Type B pancreatic cell (in vitro differentiated cells): ENCODE measurements at regions not wholly inside any gene's neighbourhood (a gene's known extent, or its start where the extent isn't known, plus 50 kb on each side); places are given as distances from the start of the nearest gene placed in this dataset.

Experiments used
- DNase-seq: peaks from one replicate; pipeline ENCODE4 v3.0.0; 2021; ENCODE audit warnings: mixed read lengths; ENCODE audit not compliant: unreplicated experiment; ENCODE audit errors: extremely low spot score
- H3K27ac Mint-ChIP-seq: 2 replicates; pipeline ENCODE4 v1.8.0; 2021; ENCODE audit warnings: mild to moderate bottlenecking, mixed read lengths
- H3K27me3 Mint-ChIP-seq: 2 replicates; pipeline ENCODE4 v1.8.0; 2021; ENCODE audit warnings: mixed read lengths
- H3K36me3 Mint-ChIP-seq: 2 replicates; pipeline ENCODE4 v1.8.0; 2021; ENCODE audit warnings: mixed read lengths
- H3K4me1 Mint-ChIP-seq: one replicate; pipeline ENCODE4 v1.8.0; 2021; ENCODE audit warnings: mixed read lengths; ENCODE audit not compliant: unreplicated experiment
- H3K4me3 Mint-ChIP-seq: 2 replicates; pipeline ENCODE4 v1.8.0; 2021; ENCODE audit warnings: mild to moderate bottlenecking, mixed read lengths
- H3K9me3 Mint-ChIP-seq: 2 replicates; pipeline ENCODE4 v1.8.0; 2021; ENCODE audit warnings: mixed read lengths
- CTCF ChIP-seq: fragments of 200-600 bp; sonication (generic); conservative IDR thresholded peaks from 2 replicates; pipeline ENCODE4 v1.5.0; 2021; ENCODE audit warnings: antibody characterized with exemption, mild to moderate bottlenecking

GRCh38 chr2:160674146-160674750, 180.6 kb upstream of the RBMS1 start:
- TF ChIP-seq CTCF, result no peak
- Mint-ChIP-seq H3K4me3 (no peak overlapping the region), H3K27ac (no peak overlapping the region), H3K36me3 (no peaks in the 10 kb centered on the region), H3K9me3 (peaks cover 10% of the 10 kb centered on the region), H3K27me3 (no peaks in the 10 kb centered on the region), H3K4me1 (no peaks in the 10 kb centered on the region)
- DNase-seq, result no peak

- Mint-ChIP-seq H3K4me3 (no peak overlapping the region), H3K27me3 (no peaks in the 10 kb centered on the region), H3K36me3 (no peaks in the 10 kb centered on the region), H3K4me1 (no peaks in the 10 kb centered on the region), H3K27ac (no peak overlapping the region), H3K9me3 (peaks cover 11% of the 10 kb centered on the region)
- no peak for DNase-seq
- TF ChIP-seq CTCF, result no peak
These were observed 186.1 kb upstream of the RBMS1 start for GRCh38 chr2:160679686-160680085.

GRCh38 chr2:160680294-160680693, 186.7 kb upstream of the RBMS1 start:
- Mint-ChIP-seq H3K27ac (no peak overlapping the region), H3K36me3 (no peaks in the 10 kb centered on the region), H3K27me3 (no peaks in the 10 kb centered on the region), H3K4me1 (no peaks in the 10 kb centered on the region), H3K4me3 (no peak overlapping the region), H3K9me3 (peaks cover 9% of the 10 kb centered on the region)
- no peak for TF ChIP-seq CTCF
- DNase-seq, result no peak

- TF ChIP-seq CTCF, result no peak
- H3K27me3 Mint-ChIP-seq, result no peaks in the 10 kb centered on the region
- peaks cover 9% of the 10 kb centered on the region for H3K9me3 Mint-ChIP-seq
These were observed 187.4 kb upstream of the RBMS1 start for GRCh38 chr2:160680974-160681373.

GRCh38 chr2:160683206-160683605, 189.6 kb upstream of the RBMS1 start:
- no peaks in the 10 kb centered on the region for H3K27me3 Mint-ChIP-seq
- H3K4me1 Mint-ChIP-seq, result peaks cover 9% of the 10 kb centered on the region

More at GRCh38 chr2:160680974-160681373, 187.4 kb upstream of the RBMS1 start:
- Mint-ChIP-seq H3K4me1 (no peaks in the 10 kb centered on the region), H3K27ac (no peak overlapping the region), H3K4me3 (no peak overlapping the region), H3K36me3 (no peaks in the 10 kb centered on the region)
- DNase-seq, result no peak

More at GRCh38 chr2:160683206-160683605, 189.6 kb upstream of the RBMS1 start:
- no peak for DNase-seq
- no peak for TF ChIP-seq CTCF
- Mint-ChIP-seq H3K27ac (no peak overlapping the region), H3K4me3 (no peak overlapping the region), H3K9me3 (peaks cover 5% of the 10 kb centered on the region), H3K36me3 (no peaks in the 10 kb centered on the region)
